ENCODE measurements at regions not wholly inside any gene's neighbourhood (a gene's known extent, or its start where the extent isn't known, plus 50 kb on each side); places are given as distances from the start of the nearest gene placed in this dataset.
"Not testable (repeated sequence)": the region's sequence is repeated elsewhere in the genome, so short reads cannot be mapped to it uniquely, and the experiment has no call there.

DNA sequence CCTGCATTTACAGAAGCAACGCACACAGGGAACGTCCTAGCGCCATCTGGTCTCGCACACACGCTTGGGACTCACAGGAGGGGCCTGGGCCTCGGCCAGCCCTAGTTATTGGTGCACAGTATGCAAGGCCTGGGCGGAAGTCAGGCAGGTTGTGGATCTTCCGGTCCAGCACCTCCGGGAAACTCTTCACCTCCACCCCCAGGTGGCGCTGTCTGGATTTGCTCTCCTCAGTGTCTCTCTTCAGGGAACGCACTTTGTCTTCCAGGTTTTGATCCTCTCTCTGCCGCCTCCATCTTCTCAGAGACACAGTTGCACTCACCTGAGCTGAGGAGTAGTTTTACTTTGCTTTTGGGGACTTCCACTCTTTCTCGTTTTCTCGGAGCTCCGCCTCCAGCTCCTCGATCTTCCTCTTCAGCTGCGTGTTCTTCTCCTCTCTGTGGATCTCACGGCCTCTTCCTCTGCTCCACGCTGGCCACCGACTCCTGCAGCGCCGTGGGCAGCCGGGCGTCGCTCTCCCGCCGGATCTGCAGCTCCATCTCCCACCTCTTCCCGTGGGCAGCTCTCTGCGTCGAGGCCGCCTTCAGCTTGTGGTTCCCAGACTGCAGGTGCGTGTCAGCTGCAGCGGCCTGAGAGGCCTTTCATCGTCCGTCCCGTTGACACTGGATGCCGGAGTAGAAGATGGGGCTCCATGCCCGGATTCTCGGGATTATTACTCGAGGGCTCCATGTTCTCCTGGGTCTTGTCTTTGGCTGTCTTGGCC, 933.8 kb downstream of the TMEM121 start:
- no peak for DNase-seq (ENCODE audit: low read depth, low spot score)

DNA sequence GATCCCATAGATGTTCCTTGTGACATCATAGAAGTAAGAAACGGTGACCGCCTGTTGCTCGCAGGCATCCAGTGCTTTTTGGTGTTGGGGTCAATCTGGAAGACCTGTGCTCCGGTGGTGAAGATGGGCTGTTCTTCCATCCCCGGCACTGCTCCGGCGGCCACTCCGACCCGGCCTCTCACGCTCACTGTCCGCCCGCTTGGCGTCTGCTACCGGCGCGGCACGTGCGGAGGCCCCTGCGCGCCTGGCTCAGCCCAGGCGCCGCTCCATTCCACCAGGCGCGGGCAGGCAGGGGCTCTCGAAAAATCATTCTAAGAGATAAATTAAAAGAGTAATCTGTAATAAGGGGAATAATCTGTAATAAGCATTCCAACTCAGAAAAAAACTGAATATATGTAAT, 934.5 kb downstream of the TMEM121 start:
- DNase-seq (ENCODE audit: low read depth, low spot score): no peak

DNA sequence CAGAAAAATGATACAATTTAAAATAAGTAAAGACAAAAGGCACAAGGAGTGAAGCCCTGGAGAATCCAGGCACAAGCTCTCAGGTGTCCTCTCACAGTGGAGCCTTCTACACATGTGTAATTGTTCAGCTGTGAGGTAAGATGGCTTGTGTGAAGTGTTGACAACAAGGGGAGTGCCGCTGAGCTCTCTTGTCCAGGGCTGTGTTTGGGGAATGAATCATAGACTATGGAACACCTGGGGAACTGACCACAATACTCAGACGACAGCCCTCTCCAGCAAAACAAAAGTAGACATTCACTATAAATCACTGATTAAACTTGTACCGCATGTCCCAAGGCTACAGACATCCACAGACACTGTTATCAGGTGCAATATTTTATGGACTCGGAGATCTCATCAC, 940.1 kb downstream of the TMEM121 start:
- DNase-seq (ENCODE audit: low read depth, low spot score): not testable (repeated sequence)

DNA sequence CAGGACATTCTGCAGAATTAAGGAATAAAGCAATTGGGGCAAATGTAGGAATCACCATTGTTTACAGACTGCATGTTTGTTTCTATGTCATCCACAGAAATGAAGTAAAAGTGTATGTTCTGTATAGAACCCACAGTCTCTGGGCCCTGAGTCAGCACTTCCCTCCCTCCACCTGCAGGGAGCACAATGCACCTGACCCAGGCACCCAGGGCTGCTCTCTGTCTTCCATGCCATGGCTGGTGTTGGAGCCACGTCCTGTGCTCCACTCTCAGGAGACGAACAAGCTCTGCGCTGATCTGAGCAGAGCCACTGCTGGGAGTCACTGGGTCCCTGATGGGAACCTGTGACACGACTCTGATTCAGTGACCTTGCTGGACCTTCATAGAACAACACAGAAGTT, 942.5 kb downstream of the TMEM121 start:
- DNase-seq (ENCODE audit: low read depth, low spot score): not testable (repeated sequence)

DNA sequence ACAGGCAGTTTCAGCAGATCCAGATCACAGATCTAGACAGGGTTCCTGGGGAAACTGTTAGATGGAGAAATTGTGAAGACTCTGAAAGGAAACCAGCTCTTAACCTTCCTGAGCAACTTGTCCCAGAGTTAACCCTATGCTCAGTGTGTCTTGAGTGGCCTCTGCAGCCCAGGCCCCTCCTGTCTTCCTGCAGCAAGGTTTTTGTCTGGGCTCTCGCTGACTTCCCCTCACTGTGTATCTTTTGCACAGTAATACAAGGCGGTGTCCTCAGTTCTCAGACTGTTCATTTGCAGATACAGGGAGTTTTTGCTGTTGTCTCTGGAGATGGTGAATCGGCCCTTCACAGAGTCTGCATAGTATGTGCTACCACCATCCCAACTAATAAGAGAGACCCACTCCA, 943.6 kb downstream of the TMEM121 start:
- not testable (repeated sequence) for DNase-seq (ENCODE audit: low read depth, low spot score)

DNA sequence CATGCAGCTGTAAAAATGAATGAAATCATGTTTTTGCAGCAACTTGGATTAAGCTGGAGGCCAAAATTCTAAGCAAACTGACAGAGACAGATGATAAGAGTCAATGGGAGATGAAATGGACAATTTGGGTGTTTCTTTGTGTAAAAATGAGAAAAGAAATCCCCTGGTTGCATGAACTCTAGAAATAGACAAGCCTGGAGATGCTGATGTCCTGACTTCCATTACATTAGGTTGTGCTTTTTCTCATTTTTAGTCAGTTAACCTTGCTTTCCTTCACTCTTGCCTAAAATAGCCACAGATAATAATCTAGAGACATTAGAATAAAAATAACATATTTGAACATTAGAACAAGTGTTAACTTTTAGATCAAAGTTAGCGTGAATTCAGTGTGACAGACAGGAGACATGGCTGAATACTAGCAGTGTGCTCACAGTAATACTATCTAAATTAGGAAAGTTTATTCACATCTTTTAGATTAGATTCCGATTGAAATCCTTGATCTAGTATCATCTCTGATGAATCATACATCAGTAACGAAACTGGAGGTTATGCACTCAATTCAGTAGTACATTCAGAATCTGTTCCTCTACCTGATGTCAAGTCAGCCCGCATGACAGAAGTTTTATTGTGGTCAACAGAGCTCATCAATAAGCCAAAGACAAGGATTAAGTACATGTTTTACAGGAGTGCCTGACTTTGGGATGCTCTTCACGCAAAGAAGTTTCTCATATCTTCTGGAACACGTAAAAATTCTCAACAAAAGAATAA, 948.1 kb downstream of the TMEM121 start:
- not testable (repeated sequence) for DNase-seq (ENCODE audit: low read depth, low spot score)

DNA sequence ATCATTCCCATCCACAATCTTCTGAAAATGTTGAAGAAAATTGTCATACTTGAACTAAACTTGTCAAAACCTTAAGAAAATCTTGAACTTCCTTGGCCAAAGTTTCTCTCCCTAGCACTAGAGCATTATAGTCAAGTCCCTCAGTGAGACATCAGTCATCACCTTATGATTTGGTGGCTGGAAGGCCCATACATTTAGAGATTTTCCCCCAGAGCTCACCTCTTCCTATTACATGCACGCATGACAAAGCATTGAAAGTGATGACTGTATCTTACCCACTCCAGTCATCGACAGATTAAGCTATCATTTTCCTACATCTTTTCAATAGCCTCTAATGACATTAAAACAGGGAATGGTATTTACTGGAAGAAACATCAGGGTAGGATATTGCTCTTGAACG, 948.8 kb downstream of the TMEM121 start:
- not testable (repeated sequence) for DNase-seq (ENCODE audit: low read depth, low spot score)

DNA sequence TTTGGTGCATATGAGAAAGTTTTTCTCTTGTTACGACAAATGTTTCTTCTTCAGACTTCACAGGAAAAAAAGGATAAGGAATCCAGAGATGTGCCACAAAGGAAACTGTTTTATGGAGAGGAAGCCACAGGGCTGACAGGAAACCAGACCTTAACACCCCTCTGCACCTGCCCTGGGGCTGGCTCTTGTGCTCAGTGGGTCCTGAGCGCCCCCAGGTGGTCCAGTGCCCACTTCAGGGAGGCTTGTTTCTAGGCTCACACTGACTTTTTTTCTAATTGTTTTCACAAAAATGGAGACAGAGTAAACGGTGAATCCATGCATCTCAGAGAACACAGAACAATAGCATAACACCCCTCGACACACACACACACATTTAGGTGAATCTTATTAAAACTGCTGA, 951.2 kb downstream of the TMEM121 start:
- not testable (repeated sequence) for DNase-seq (ENCODE audit: low read depth, low spot score)

DNA sequence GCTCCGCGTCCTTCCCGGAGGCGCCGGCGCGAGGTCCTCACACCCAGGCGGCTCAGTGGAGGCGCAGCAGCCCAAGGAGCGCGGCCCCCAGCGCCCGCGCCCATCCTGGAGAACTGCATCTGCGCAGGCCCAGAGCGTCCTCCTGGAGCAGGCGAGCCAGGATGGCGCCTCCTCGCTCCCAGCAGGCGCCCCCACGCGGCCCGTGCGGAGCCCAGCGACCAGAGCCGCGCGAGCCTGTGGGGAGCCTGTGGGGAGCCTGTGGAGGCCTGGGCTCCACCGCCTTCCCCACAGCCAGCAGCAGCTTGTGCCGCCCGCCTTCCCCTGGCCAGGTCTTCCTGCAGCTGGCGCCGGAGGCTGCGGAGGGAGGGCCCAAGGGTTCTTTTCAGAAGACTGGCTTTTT, 953.9 kb downstream of the TMEM121 start:
- DNase-seq (ENCODE audit: low read depth, low spot score): not testable (repeated sequence)

DNA sequence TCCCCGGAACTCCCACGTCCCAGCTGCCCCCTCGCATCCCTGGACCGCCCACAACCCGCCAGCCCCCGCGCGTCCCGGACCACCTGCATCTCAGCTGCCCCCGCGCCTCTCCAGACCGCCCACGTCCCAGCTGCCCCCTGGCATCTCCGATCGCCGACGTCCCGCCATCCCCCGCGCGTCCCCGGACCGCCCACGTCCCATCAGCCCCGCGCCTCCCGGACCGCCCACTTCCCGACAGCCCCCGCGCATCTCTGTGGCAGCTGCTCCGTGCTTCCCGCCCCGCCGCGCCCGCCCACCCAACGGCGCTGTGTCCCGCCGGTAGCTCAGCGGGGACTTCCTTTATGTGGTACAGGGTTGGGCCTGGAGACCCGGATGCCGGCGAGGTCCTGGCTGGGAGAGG, 955.8 kb downstream of the TMEM121 start:
- DNase-seq (ENCODE audit: low read depth, low spot score): not testable (repeated sequence)

DNA sequence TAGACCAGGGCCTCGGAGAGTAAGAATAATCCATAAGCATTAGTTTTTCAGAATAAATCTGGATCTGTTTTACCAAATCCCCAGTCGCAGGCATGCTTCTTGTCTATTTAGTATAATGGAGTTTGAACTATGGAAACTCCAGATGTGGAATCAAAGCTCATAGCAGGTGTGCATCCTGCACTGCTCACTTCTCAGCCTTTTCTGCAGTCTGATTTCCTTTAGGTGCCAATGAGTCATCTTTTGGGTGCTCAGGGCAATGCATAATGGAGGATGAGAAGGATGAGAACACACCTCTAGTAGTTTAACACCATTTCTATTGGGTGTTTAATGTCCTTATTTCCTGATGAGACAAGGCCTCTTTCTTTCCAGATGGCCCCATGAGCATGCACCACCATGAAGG, 961.2 kb downstream of the TMEM121 start:
- no peak for DNase-seq (ENCODE audit: low read depth, low spot score)

DNA sequence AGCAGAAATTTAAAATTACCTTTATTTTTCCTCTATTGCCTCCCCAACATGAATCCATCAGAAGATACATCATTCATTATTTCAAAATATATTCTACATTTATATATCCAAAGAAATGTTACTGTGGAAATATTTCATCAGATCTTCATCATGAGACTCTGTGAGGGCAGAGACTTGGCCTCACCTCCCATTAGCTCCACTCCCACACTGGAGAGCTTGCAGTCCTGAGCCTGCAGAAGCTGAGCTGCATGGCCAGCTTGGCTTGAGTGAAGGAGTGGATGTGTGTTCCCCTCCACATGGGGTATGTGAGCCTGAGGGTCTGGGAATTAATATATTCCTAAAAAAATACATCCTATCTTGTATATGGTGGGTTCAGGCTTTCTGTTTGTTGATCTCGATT, 961.9 kb downstream of the TMEM121 start:
- DNase-seq (ENCODE audit: low read depth, low spot score): no peak

DNA sequence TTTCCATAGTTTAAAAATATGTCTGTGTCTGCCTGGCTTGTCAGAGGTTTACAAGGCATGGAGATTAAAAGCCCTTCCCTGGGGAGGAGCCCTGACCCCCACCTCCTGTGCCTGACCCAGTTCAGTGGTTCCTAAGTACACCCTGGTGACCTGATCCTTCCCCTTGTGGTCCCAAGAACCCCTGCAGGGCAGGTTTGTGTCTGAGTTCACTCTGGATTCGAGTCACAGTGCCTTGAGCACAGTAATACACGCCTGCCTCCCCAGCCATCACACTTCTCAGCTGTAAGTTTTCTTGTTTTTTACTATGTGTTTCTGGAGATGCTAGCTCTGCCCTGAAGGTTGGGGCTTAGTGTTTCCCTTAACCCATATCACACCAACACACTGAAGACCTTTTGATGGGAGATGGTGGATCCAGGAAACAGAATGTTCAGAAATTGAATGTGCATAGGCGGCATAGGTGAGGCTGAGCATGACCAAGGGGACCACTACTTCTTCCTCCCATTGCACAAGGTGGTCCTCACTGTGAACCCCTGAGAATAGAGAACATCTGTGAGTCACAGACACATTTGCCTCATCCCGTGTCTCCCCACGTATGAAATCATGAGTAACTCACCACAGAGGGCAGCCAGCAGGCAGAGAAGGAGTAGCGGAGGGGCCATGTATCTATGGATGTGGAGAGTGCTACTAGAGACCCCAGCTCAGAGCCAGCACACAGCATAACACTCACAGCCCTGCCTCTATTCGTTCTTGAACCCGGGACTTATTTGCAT, 962.9 kb downstream of the TMEM121 start:
- no peak for DNase-seq (ENCODE audit: low read depth, low spot score)

DNA sequence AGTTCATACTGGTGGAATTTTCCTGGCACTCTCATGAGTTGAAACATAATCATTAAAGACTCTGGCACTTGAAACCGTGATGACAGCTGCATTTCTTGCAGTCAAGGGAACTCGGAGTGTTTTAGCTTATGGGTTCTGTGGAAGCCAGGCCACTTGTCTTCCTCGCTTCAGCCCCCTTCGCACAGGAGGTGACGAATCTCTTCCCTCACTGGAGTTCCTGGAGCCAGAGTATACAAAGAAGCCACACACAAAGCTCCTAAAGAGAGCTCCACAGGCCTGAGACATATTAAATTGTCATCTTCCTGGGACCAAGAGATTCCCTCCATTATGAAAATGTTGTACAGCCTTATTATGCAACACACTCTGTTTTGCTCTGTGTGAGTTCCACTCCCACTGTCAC, 964.1 kb downstream of the TMEM121 start:
- DNase-seq (ENCODE audit: low read depth, low spot score): no peak

DNA sequence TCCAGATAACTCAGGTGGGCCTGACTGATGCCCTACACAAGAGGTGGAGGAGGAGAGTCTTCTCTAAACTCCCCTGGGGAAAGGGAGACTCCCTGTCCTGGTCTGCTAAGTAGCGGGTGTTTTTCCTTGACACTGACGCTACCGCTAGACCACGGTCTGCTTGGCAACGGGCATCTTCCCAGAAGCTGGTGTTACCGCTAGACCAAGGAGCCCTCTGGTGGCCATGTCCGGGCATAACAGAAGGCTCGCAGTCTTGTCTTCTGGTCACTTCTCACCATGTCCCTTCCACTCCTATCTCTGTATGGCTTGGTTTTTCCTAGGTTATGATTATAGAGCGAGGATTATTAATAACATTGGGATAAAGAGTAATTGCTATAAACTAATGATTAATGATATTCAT, 965.5 kb downstream of the TMEM121 start:
- no peak for DNase-seq (ENCODE audit: low read depth, low spot score)

DNA sequence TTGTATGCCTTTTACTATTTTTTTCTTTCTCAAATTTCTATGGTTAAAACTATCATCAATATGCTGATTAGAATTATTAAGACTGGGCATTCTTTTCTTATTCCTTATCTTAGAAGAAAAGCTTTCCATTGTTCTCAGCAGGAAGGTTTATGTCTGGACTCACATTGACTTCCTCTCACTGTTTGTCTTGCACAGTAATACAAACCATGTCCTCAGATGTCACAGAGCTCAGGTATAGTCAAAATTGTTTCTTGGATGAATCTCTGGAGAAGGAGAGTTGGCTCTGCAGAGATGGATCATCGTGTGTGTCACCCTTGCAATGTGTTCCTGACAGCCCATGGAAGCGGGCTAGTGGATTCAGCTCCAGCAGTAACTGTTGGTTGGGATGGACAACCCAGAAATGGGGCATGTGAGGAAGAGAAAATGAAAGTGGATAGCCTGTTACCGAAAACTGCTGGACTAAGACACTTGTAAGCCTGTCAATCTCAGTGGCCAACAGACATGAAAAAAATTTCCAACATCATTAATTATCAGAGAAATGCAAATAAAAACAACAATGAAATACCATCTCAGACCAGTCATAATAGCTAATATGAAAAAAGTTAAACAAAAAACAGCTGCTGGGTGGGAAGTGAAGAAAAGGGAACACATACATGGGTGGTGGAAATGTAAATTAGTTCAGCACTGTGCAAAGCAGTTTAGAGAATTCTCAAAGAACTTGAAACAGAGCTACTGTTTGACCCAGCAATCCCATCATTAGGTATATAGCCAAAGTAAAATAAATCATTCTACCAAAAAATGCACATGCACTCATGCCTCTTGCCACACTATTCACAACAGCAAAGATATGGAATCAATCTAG, 967.8 kb downstream of the TMEM121 start:
- DNase-seq (ENCODE audit: low read depth, low spot score): no peak

DNA sequence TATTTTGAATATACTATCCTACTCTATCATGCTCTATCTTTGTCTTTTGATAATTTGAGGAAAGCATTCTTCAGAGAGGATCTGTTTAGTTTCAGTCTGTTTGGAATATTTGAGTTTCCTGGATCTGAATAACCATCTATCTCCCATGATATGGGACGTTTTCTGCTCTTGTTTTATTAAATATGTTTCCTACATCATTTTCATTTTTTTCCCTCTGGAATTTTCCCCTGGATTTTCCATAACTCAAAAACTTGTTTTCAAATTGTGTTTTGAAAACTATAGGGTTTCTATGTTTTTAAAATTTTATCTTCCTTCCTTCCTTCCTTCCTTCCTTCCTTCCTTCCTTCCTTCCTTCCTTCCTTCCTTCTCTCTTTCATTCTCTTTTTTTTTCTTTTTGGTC, 974.2 kb downstream of the TMEM121 start:
- DNase-seq (ENCODE audit: low read depth, low spot score): no peak

DNA sequence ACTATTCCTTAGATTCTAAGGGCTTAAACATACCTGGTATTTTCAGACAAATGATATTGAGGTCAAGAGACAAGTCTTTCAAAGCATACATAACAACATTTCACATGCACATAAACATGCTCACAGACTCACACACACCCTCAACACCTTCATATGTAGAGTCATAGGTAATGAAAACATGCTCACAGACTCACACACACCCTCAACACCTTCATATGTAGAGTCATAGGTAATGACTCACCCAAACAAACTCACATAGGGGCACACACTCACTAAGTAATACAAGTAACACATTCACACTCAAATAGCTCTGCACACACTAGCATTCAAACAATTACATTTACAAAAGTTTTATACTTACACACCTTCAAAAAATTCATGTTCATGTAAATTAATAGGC, 975.5 kb downstream of the TMEM121 start:
- no peak for DNase-seq (ENCODE audit: low read depth, low spot score)

DNA sequence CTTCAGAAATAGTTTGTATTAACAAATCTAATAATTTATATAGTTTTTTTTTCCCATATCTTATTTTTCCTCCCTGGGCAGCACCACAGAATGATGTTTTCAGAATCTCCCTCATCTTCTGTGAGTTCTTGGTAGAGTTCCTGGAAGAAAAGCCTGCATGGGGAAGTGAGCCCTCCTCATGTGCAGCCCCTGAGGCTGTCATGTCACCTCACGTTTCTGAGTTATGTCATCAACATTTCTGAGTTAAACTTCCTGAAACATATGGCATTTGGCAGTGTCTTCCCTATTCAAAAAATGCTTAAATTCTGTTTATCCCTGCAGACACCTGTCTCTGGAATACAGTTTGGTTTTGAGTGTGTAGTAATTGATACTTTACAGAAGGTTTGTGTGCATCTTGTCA, 979.0 kb downstream of the TMEM121 start:
- no peak for DNase-seq (ENCODE audit: low read depth, low spot score)

DNA sequence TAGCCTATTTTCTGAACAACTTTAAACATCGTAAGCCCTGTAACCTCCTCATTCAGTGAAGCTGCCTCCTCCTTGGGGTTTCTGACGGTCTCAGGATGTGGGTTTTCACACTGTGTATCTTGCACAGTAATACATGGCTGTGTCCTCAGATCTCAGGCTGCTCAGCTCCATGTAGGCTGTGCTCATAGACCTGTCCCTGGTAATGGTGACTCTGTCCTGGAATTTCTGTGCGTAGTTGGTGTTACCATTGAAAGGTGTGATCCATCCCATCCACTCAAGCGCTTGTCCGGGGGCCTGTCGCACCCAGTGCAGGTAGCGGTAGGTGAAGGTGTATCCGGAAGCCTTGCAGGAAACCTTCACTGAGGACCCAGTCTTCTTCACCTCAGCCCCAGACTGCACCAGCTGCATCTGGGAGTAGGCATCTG, 980.5 kb downstream of the TMEM121 start:
- no peak for DNase-seq (ENCODE audit: low read depth, low spot score)

DNA sequence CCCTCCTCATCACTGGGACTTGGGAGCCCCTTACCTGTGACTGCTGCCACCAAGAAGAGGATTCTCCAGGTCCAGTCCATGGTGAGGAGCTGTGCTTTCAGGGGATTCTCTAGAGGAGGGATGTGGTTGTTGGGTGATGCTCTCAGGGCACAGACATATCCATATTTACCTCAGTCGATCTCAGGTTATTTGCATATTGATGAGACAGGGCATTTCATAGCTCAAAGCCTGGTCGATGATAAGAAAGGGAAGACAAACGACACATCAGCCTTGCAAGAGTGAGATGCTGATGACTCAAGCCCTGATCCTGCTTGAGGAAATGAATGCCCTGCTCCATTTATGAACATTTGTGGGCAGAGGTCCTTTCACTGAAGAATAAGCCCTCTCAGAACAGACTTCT, 981.0 kb downstream of the TMEM121 start:
- no peak for DNase-seq (ENCODE audit: low read depth, low spot score)

All from iPS DF 19.7 (cell line).